GM19035 (cell line): ENCODE measurements at regions not wholly inside any gene's neighbourhood (a gene's known extent, or its start where the extent isn't known, plus 50 kb on each side); places are given as distances from the start of the nearest gene placed in this dataset.
"Not testable (repeated sequence)": the region's sequence is repeated elsewhere in the genome, so short reads cannot be mapped to it uniquely, and the experiment has no call there.

Experiments
- ATAC-seq: cut with Tn5 transposase; IDR thresholded peaks from one replicate; pipeline ENCODE4 v1.9.1; 2021; ENCODE audit not compliant: unreplicated experiment

DNA sequence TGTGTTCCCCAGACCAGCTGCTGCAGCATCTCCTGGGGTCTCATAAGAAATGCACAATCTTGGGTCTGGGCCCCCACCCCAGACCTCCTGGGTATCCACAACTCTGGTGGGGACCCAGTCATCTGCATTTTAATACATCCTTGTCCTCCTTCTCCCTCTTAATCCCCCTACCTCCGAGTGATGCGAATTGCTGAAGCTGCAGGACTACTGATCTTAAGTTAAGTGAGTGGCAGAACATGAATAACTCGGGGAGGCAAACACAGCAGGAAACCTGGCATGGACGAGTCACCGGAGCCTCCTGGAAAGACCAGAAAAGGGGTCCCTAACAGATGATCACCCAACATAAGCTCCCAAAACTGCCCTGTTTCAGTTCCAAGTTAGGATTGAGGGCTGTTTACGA, 283.2 kb upstream of the MGAT5 start:
- no peak for ATAC-seq

DNA sequence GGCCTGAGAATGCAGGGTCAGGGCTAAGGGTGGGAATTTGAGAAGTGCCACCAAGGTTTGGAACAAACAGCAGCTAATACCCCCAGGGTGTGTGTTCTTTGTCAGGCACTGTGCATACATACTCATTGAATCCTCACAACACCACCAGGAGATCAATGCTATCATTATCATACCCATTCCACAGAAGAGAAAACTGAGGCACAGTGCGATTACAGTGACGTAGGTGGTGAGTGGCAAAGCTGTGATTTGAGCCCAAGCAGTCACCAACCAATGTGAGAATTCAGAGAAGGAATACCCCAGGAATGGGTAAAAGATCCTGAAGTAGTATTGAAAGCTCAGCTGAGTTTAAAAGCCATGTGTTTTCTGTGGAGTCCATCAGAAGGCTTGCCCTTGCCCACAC, 281.6 kb upstream of the MGAT5 start:
- no peak for ATAC-seq

GRCh38 chr2:133972786-133973185, 281.1 kb upstream of the MGAT5 start:
- ATAC-seq, result no peak

- ATAC-seq, result no peak
Observed at GRCh38 chr2:133974353-133974752, 279.5 kb upstream of the MGAT5 start.

DNA sequence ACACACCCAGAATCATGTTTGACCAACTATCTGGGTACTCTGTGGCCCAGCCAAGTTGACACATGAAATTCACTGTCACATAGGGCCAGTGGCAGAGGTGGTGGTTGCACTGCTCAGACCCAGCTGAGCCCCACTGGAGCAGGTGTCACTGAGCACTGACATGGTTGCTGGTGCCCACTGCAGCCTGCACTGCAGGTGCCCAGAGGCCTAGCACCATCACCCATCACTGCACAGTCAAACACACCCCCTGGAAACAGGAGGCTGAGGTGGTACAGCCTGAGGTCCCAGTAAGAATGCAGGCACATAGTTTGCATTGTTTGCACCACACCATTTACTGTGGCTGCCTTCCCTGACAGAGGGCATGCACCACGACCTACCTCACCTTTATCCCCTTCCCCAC, 278.7 kb upstream of the MGAT5 start:
- ATAC-seq, result no peak

- ATAC-seq, result no peak
Observed at GRCh38 chr2:133975676-133976428, 278.0 kb upstream of the MGAT5 start.

DNA sequence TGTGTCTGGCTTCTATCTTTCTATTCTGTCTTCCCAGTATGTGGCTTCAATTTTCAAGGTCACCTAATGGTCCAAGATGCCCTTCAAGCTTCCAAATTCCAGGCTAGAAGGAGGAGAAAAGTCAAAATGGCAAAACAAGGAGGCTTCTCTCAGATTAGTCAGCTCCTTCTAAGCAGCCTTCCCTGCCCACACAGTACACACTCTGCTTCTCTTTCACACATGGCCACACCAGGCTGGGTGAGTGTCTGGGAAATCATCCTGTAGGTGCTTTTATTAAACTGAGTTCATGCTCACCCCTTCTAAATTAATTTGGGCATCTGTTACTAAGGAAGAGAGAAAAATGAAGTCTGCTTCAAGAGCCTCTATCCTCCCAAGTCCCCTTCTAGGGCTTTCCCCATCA, 277.2 kb upstream of the MGAT5 start:
- ATAC-seq, result no peak

GRCh38 chr2:133977405-133977804, 276.5 kb upstream of the MGAT5 start:
- no peak for ATAC-seq

DNA sequence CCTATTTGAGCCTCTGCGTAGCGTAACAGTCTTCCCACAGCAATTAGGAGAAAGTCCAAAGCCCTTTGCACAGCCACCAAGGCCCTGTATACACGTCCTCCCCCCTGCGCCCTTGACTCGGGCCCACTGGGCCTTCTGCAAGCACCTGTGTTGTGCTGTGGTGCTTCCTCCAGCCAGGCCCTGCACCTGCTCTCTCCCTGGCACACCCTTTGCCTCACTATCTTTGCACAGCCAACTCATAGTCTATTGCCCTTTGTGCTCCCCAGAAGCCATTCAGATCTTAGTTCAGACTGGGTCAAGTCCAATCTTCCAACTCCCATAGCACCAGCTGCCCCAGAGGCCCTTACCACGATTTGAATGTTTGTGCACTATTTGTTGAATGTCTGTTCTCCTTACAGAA, 271.6 kb upstream of the MGAT5 start:
- no peak for ATAC-seq

DNA sequence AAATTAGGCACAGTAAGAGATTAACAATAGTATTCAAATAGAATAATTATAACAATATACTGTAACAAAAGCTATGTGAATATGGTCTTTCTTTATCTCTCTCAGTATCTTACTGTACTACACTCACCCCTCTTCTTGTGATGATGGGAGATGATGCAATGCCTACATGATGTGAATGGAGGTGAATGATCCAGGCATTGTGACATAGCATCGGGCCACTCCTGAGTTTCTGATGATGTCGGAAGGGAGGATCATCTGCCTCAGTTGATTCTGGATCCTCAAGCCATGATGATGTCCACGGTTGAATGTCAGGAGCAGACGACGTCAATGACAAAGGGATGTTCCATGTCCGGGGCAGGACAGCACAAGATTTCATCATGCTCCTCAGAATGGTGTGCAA, 268.3 kb upstream of the MGAT5 start:
- no peak for ATAC-seq

DNA sequence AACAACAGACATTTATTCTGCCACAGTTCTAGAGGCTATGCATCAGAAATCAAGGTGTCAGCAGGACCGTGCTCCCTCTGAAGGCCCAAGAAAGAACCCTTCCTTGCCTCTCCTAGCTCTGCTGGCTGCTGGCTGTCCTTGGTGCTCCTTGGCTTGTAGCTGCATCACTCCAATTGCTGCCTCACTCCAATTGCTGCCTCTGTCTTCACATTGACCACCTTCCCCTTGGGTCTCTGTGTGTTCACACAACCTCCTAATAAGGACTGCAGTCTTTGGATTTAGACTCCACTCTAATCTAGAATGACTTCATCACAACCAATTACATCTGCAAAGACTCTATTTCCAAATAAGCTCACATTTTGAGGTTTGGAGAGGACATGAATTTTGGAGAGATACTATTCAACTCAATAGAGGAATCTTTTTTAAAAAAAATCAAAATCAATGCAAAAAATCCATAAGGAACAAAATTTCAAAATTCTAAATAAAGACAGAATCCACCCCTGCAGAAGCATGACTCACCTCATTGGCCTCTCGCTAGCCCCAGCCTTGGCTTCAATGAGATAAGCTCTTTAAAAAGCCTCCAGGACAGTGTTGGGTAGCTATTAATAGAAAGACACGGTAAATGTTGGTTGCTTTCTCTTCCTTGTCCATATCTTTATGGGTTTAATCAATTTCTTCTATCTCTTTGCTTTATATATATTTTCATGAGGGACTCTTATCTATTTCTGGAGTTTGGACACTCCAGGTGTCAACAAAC, 267.6 kb upstream of the MGAT5 start:
- ATAC-seq, result no peak

- no peak for ATAC-seq
Observed at GRCh38 chr2:133986881-133987795, 266.7 kb upstream of the MGAT5 start.

- ATAC-seq, result no peak
Observed at GRCh38 chr2:133988316-133988891, 265.5 kb upstream of the MGAT5 start.

DNA sequence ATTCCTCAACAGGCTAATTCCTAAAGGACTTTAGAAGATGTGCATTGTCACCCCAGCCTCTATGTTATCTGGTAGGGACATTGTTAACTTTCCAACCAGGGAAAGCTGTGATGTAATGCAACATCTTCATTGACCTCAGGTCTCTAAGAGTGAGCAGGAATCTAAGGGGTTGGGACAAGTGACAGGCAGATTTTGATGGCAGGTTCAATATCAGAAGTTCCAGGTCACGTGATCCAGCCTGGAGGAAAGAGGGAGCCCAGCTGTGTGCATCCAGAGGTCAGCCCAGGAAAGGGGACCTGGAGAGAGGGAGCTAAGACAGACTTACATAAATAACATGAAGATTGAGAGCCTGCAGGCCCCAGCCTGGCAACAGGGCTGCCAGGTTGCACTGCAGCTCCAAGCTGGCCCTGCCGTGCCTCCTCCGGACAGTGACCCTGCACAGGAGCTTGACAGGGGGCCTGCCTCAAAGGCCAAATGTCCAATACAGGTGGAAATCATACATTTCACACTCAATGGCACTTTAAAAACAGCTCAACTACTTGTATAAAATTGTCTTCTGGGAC, 262.2 kb upstream of the MGAT5 start:
- no peak for ATAC-seq

GRCh38 chr2:133992454-133992853, 261.4 kb upstream of the MGAT5 start:
- no peak for ATAC-seq

DNA sequence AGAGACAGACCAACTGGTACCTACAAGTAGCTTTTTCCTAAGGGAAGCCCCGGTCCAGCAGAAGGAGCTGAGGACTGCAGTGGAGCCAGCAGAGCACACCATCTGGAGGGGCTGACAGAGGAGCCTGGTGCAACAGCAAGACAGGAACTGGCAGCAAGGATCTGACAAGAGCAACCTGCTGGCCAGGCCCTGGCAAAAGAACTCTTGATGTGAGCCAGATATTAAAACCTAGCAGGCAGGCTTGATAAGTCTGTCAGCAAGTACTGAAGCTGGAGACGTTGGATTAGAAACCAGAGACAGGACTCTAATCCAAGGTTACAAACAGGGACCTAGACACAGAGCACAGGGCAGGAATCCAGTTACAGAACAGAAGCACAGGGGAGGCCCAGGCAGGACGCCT, 260.7 kb upstream of the MGAT5 start:
- no peak for ATAC-seq

DNA sequence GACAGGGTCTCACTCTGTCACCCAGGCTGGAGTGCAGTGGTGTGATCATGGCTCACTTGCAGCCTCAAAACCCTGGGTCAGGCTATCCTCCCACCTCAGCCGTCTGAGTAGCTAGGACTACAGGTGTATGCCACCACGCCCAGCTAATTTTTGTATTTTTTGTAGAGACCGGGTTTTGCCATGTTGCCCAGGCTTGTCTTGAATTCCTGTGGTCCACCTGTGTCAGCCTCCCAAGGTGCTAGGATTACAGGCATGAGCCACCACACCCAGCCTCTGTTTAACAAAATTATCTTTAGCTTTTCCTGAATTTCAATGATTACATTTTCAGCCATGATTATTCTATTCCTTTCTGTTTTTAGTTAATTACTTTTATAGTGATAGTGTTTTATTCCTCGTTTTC, 255.1 kb upstream of the MGAT5 start:
- not testable (repeated sequence) for ATAC-seq

- no peak for ATAC-seq
Observed at GRCh38 chr2:134002391-134002790, 251.5 kb upstream of the MGAT5 start.

DNA sequence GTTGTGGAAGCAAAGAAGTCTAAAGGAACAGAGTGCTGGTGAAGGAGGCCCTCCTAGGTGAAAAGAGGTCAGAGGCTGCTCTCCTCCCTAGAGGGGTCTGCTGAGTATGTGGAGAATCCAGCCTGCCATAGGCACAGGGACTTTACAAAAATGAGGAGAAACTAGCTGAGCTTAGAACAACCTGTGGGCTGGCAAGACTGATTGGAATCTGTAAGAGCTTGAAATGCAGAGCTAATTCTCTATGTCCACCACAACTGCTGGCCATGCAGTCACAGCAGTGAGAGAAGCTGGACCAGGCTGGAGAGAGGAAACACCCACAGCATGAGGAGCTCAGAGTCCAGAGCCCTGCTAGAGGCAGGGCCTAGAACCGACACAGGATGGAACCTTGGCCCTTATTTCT, 251.0 kb upstream of the MGAT5 start:
- ATAC-seq, result no peak

DNA sequence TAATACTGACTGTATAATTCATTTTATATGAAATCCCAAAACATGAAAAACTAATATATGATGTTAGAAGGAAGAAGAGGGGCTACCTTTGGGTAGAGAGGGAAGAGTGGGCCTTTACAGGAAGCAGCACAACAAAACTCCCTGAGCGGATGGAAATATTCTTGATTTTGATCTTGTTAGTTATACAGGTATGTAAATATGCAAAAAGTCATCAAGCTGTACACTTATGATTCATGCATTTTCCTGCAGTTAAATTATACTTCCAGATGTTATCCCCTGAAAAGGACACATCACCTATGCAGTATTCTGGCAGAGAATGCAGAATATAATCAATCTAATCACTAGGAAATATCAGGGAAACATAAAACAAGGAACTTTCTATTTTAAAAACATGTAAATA, 249.4 kb upstream of the MGAT5 start:
- no peak for ATAC-seq

DNA sequence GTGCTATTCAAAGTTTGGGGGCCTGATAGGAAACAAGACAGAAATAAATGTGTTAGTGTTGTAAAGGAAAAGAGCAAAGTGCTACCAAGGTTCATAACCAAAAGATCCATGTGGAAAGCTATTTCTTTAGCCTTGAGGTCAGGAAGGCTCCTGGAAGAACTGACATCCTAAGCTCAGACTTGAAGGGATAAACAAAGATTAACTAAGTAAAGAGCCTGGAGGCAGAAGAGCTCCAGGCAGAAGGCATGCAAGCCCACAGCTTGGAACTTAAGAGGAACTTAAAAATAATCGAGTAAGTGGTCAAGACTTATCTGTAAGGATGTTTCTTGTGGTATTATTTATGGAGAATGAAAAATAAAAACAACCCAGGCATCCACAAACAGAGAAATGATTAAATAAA, 245.0 kb upstream of the MGAT5 start:
- no peak for ATAC-seq
